ENCODE measurements at regions not wholly inside any gene's neighbourhood (a gene's known extent, or its start where the extent isn't known, plus 50 kb on each side); places are given as distances from the start of the nearest gene placed in this dataset.
"Not testable (repeated sequence)": the region's sequence is repeated elsewhere in the genome, so short reads cannot be mapped to it uniquely, and the experiment has no call there.

GRCh38 chr3:106438887-106439286, 570.1 kb upstream of the CBLB start:
- H3K4me1 ChIP-seq (ENCODE audit: control insufficient read depth, insufficient read depth, low read length): no peaks in the 10 kb centered on the region
- no peak overlapping the region for H3K4me3 ChIP-seq (ENCODE audit: low read length)
- no peaks in the 10 kb centered on the region for H3K36me3 ChIP-seq (ENCODE audit: control insufficient read depth, insufficient read depth, low read length, severe bottlenecking)
- DNase-seq (ENCODE audit: low read depth): no peak
- no peaks in the 10 kb centered on the region for H3K9me3 ChIP-seq (ENCODE audit: control insufficient read depth, low read length)
- no peak overlapping the region for H3K9ac ChIP-seq (ENCODE audit: low read length)
- no peaks in the 10 kb centered on the region for H3K27me3 ChIP-seq (replicated peaks; ENCODE audit: control insufficient read depth, insufficient read depth, low read length)

DNA sequence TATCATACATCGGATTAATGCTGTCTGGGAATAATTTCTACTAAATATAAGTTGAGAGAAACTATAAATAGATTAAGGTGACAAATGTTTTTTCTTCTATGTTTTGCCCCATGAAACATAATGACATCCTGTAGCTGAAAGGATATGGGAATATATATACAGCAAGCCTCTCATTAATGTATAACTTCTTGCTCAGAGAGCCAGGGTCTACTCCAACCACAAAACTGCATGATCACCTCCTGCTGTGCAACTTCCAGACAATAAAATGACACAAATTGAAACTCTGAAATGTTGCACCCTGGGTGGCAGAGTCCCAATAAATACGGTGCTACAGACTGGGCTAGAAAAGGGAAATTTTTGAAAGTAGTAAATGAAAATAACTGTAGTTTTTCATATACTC, 571.9 kb upstream of the CBLB start:
- H3K27me3 ChIP-seq (replicated peaks; ENCODE audit: control insufficient read depth, insufficient read depth, low read length): no peaks in the 10 kb centered on the region
- H3K4me3 ChIP-seq (ENCODE audit: low read length): no peak overlapping the region
- H3K36me3 ChIP-seq (ENCODE audit: control insufficient read depth, insufficient read depth, low read length, severe bottlenecking): no peaks in the 10 kb centered on the region
- H3K9me3 ChIP-seq (ENCODE audit: control insufficient read depth, low read length): no peaks in the 10 kb centered on the region
- no peaks in the 10 kb centered on the region for H3K4me1 ChIP-seq (ENCODE audit: control insufficient read depth, insufficient read depth, low read length)
- no peak overlapping the region for H3K9ac ChIP-seq (ENCODE audit: low read length)
- DNase-seq (ENCODE audit: low read depth): no peak

- H3K9me3 ChIP-seq (ENCODE audit: control insufficient read depth, low read length): no peaks in the 10 kb centered on the region
- no peak for DNase-seq (ENCODE audit: low read depth)
- H3K4me1 ChIP-seq (ENCODE audit: control insufficient read depth, insufficient read depth, low read length): peaks cover 10% of the 10 kb centered on the region
- H3K9ac ChIP-seq (ENCODE audit: low read length): no peak overlapping the region
- H3K4me3 ChIP-seq (ENCODE audit: low read length): no peak overlapping the region
- H3K36me3 ChIP-seq (ENCODE audit: control insufficient read depth, insufficient read depth, low read length, severe bottlenecking): no peaks in the 10 kb centered on the region
- no peaks in the 10 kb centered on the region for H3K27me3 ChIP-seq (replicated peaks; ENCODE audit: control insufficient read depth, insufficient read depth, low read length)
These were observed 577.5 kb upstream of the CBLB start for GRCh38 chr3:106446271-106446670.

GRCh38 chr3:106447723-106448301, 579.0 kb upstream of the CBLB start:
- H3K4me3 ChIP-seq (ENCODE audit: low read length): no peak overlapping the region
- H3K4me1 ChIP-seq (ENCODE audit: control insufficient read depth, insufficient read depth, low read length): peaks cover 23% of the 10 kb centered on the region
- H3K27me3 ChIP-seq (replicated peaks; ENCODE audit: control insufficient read depth, insufficient read depth, low read length): no peaks in the 10 kb centered on the region
- no peaks in the 10 kb centered on the region for H3K36me3 ChIP-seq (ENCODE audit: control insufficient read depth, insufficient read depth, low read length, severe bottlenecking)
- H3K9ac ChIP-seq (ENCODE audit: low read length): no peak overlapping the region
- DNase-seq (ENCODE audit: low read depth): no peak
- H3K9me3 ChIP-seq (ENCODE audit: control insufficient read depth, low read length): no peaks in the 10 kb centered on the region

DNA sequence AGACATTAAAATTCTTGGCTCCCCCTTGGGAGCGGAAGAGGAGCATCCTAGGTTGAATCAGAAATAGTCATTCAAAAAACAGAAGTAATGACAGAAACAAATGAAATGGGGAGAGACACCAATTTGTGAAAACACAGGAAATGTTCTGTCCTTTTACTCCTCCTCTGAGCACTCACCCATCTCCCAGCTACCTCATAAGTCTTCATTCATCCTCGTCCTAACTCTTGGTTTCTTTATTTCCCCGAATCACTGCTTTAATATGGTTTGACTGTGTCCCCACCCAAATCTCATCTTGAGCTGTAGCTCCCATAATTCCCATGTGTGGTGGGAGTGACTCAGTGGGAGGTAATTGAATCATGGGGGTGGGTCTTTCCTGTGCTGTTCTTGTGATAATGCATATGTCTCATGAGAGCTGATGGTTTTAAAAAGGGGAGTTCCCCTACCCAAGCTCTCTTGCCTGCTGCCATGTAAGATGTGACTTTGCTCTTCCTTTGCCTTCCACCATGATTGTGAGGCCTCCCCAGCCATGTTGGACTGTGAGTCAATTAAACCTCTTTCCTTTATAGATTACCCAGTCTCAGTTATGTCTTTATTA, 579.7 kb upstream of the CBLB start:
- H3K4me3 ChIP-seq (ENCODE audit: low read length): not testable (repeated sequence)

DNA sequence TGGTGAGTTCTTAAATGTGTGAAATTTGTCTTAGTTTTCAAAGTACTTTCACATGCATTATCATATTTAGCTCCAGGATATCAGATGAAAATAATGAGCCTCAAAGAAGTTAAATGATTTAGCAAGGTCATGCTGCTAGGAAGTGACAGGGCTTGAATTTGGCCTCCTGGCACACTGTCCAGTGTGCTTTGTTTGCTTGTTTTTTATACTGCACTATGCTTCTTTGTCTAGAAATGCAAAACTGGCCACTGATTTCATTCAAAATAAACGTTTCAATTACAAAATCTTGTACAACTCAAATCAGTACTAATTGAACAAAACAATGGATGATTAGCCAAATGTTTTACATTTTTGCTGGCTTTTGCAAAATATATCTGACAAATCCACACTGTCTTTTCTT, 583.3 kb upstream of the CBLB start:
- no peaks in the 10 kb centered on the region for H3K36me3 ChIP-seq (ENCODE audit: control insufficient read depth, insufficient read depth, low read length, severe bottlenecking)
- peaks cover 31% of the 10 kb centered on the region for H3K4me1 ChIP-seq (ENCODE audit: control insufficient read depth, insufficient read depth, low read length)
- H3K4me3 ChIP-seq (ENCODE audit: low read length): no peak overlapping the region
- no peak overlapping the region for H3K9ac ChIP-seq (ENCODE audit: low read length)
- DNase-seq (ENCODE audit: low read depth): peak; percentile 35
- no peaks in the 10 kb centered on the region for H3K27me3 ChIP-seq (replicated peaks; ENCODE audit: control insufficient read depth, insufficient read depth, low read length)
- no peaks in the 10 kb centered on the region for H3K9me3 ChIP-seq (ENCODE audit: control insufficient read depth, low read length)

More for the DNA sequence above, 579.7 kb upstream of the CBLB start:
- not testable (repeated sequence) for H3K9me3 ChIP-seq (ENCODE audit: control insufficient read depth, low read length); H3K27me3 ChIP-seq (replicated peaks; ENCODE audit: control insufficient read depth, insufficient read depth, low read length); DNase-seq (ENCODE audit: low read depth); H3K9ac ChIP-seq (ENCODE audit: low read length); H3K36me3 ChIP-seq (ENCODE audit: control insufficient read depth, insufficient read depth, low read length, severe bottlenecking)
- peaks cover 26% of the 10 kb centered on the region for H3K4me1 ChIP-seq (ENCODE audit: control insufficient read depth, insufficient read depth, low read length)

- no peak for DNase-seq (ENCODE audit: low read depth)
- H3K36me3 ChIP-seq (ENCODE audit: control insufficient read depth, insufficient read depth, low read length, severe bottlenecking): no peaks in the 10 kb centered on the region
- no peak overlapping the region for H3K4me3 ChIP-seq (ENCODE audit: low read length)
- H3K27me3 ChIP-seq (replicated peaks; ENCODE audit: control insufficient read depth, insufficient read depth, low read length): no peaks in the 10 kb centered on the region
- H3K4me1 ChIP-seq (ENCODE audit: control insufficient read depth, insufficient read depth, low read length): peaks cover 34% of the 10 kb centered on the region
- no peak overlapping the region for H3K9ac ChIP-seq (ENCODE audit: low read length)
- no peaks in the 10 kb centered on the region for H3K9me3 ChIP-seq (ENCODE audit: control insufficient read depth, low read length)
These were observed 585.7 kb upstream of the CBLB start for GRCh38 chr3:106454497-106454896.

DNA sequence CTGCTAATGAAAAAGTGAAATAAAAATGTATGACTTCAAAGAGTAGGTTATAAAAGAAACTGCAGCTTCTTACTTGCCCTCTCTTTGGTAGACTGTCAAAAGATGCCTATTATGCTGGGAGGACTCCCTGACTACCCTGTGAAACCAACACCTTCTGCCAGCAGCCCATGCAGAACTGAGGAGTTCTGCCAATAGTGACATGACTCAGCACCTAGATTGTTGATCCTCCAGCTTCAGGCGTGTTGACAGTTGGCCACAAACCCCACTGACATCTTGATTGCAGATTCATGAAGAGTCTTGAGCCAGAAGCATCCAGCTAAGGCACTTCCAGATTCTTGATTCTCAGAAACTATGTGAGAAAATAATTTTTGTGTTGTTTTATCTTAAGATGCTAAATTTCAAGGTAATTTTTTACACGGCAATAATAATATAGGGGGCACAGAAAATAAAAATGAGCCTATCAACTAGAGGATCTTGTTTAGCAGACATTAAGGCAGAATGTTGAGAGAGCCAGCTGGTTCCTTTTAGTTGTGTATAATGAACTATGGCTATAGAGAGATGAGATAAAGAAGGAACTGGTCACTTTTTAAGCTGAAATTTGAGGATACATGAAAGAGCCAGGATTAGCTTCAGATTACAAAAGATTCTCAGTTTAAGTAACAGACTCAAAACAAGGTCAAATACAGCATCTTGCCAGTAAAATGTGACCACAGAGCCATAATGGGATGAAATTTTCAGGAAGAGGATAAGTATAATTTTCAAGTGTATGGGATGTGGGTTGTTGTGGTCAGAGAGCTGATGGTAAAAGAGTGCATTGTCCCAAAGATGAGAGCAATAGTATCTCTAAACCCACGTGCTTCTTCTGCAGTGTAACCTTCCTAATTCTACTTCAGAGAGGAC, 588.7 kb upstream of the CBLB start:
- DNase-seq (ENCODE audit: low read depth): peak; percentile 76

GRCh38 chr3:106458952-106459351, 590.1 kb upstream of the CBLB start:
- H3K9ac ChIP-seq (ENCODE audit: low read length): no peak overlapping the region
- H3K36me3 ChIP-seq (ENCODE audit: control insufficient read depth, insufficient read depth, low read length, severe bottlenecking): no peaks in the 10 kb centered on the region
- no peaks in the 10 kb centered on the region for H3K27me3 ChIP-seq (replicated peaks; ENCODE audit: control insufficient read depth, insufficient read depth, low read length)
- no peak for DNase-seq (ENCODE audit: low read depth)
- H3K4me1 ChIP-seq (ENCODE audit: control insufficient read depth, insufficient read depth, low read length): peaks cover 18% of the 10 kb centered on the region
- H3K4me3 ChIP-seq (ENCODE audit: low read length): no peak overlapping the region
- H3K9me3 ChIP-seq (ENCODE audit: control insufficient read depth, low read length): peaks cover 3% of the 10 kb centered on the region

More for the DNA sequence above, 588.7 kb upstream of the CBLB start:
- H3K36me3 ChIP-seq (ENCODE audit: control insufficient read depth, insufficient read depth, low read length, severe bottlenecking): no peaks in the 10 kb centered on the region
- H3K4me3 ChIP-seq (ENCODE audit: low read length): no peak overlapping the region
- H3K27me3 ChIP-seq (replicated peaks; ENCODE audit: control insufficient read depth, insufficient read depth, low read length): no peaks in the 10 kb centered on the region
- H3K4me1 ChIP-seq (ENCODE audit: control insufficient read depth, insufficient read depth, low read length): peaks cover 24% of the 10 kb centered on the region
- no peaks in the 10 kb centered on the region for H3K9me3 ChIP-seq (ENCODE audit: control insufficient read depth, low read length)
- H3K9ac ChIP-seq (ENCODE audit: low read length): no peak overlapping the region

GRCh38 chr3:106466881-106467280, 598.1 kb upstream of the CBLB start:
- no peaks in the 10 kb centered on the region for H3K36me3 ChIP-seq (ENCODE audit: control insufficient read depth, insufficient read depth, low read length, severe bottlenecking)
- no peak overlapping the region for H3K9ac ChIP-seq (ENCODE audit: low read length)
- H3K9me3 ChIP-seq (ENCODE audit: control insufficient read depth, low read length): peaks cover 3% of the 10 kb centered on the region
- H3K27me3 ChIP-seq (replicated peaks; ENCODE audit: control insufficient read depth, insufficient read depth, low read length): no peaks in the 10 kb centered on the region
- no peak overlapping the region for H3K4me3 ChIP-seq (ENCODE audit: low read length)
- H3K4me1 ChIP-seq (ENCODE audit: control insufficient read depth, insufficient read depth, low read length): no peaks in the 10 kb centered on the region
- no peak for DNase-seq (ENCODE audit: low read depth)

DNA sequence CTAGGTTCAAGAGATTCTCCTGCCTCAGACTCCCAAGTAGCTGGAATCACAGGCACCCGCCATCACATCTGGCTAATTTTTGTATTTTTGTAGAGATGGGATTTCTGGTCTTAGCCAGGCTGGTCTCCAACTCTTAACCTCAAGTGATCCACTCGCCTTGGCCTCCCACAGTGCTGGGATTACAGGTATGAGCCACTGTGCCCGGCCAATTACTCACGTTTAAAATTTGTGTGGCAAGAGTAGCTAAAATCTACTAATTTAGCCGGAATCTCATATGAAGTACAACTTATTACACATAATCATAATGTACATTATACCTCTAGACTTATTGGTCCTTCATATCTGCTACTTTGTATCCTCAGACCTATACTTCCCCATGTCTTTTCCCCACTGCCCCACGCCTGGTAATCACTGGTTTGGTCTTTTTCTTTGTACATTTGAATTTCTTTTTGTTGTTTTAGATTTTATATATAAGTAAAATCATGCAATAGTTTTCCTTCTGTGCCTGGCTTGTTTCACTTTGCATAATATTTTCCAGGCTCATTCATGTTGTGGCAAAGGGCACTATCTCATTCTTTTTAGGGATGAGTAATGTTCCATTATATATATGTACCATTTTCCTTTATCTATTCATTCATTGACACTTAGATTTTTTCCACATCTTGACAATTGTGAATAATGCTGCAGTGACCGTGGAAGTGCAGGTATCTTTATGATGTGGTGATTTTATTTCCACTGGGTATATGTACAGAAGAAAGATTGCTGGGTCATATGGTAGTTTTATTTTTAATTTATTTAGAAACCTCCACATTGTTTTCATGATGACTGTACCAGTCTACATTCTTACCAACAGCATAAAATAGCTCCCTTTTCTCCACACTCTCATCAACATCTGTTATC, 605.0 kb upstream of the CBLB start:
- Histone ChIP-seq H3K36me3 (ENCODE audit: control insufficient read depth, insufficient read depth, low read length, severe bottlenecking) (no peaks in the 10 kb centered on the region), H3K4me1 (ENCODE audit: control insufficient read depth, insufficient read depth, low read length) (no peaks in the 10 kb centered on the region), H3K9ac (ENCODE audit: low read length) (no peak overlapping the region), H3K4me3 (ENCODE audit: low read length) (no peak overlapping the region), H3K9me3 (ENCODE audit: control insufficient read depth, low read length) (peaks cover 4% of the 10 kb centered on the region), H3K27me3 (replicated peaks; ENCODE audit: control insufficient read depth, insufficient read depth, low read length) (no peaks in the 10 kb centered on the region)
- no peak for DNase-seq (ENCODE audit: low read depth)
